IMR-90 (cell line): ENCODE measurements at regions not wholly inside any gene's neighbourhood (a gene's known extent, or its start where the extent isn't known, plus 50 kb on each side); places are given as distances from the start of the nearest gene placed in this dataset.

Source experiments
- ATAC-seq: fragments of 200-7000 bp; cut with Tn5 transposase; 2 replicates; pipeline ENCODE4 v1.9.1; 2020; ENCODE audit warnings: low read depth, mild to moderate bottlenecking, moderate library complexity
- BruUV-seq: library from RNA; stranded (reverse); fragments of 400-500 nt; replicated peaks from 2 replicates; lab custom pipeline; 2021; lab: Mats Ljungman, UMichigan
- CTCF ChIA-PET: fragments of 300-600 bp; formaldehyde crosslinking; extraction: SDS; loops from one replicate; lab custom pipeline; 2021; ENCODE audit warnings: antibody characterized with exemption; lab: Yijun Ruan, JAX
- POLR2A ChIA-PET: fragments of 300-600 bp; sonication (Branson Sonifier 250); formaldehyde crosslinking; loops from one replicate; lab custom pipeline; 2022; ENCODE audit warnings: antibody characterized with exemption; ENCODE audit not compliant: unreplicated experiment; lab: Charles Lee
- DNase-seq: peaks from one replicate; pipeline ENCODE4 v3.0.0; 2013
- H2AFZ ChIP-seq: replicated peaks from 2 replicates; pipeline ENCODE3; 2013; ENCODE audit warnings: low read length, mild to moderate bottlenecking; ENCODE audit not compliant: poor library complexity
- H2AK5ac ChIP-seq: 2 replicates; pipeline ENCODE4 v1.6.1; 2013; ENCODE audit warnings: low read depth, low read length, inconsistent platforms
- H2AK9ac ChIP-seq: replicated peaks from 2 replicates; pipeline ENCODE3; 2013; ENCODE audit warnings: mild to moderate bottlenecking, low read depth, low read length, moderate library complexity; ENCODE audit not compliant: poor library complexity
- H2BK120ac ChIP-seq: 2 replicates; pipeline ENCODE4 v1.6.1; 2013; ENCODE audit warnings: low read depth, low read length, inconsistent platforms
- H2BK15ac ChIP-seq: 3 replicates; pipeline ENCODE4 v1.6.1; 2013; ENCODE audit warnings: low read depth, low read length, inconsistent platforms
- H2BK20ac ChIP-seq: 2 replicates; pipeline ENCODE4 v1.6.1; 2013; ENCODE audit warnings: low read depth, mild to moderate bottlenecking, inconsistent platforms, low read length, moderate library complexity
- H2BK5ac ChIP-seq: 2 replicates; pipeline ENCODE4 v1.6.1; 2013; ENCODE audit warnings: mild to moderate bottlenecking, low read depth, low read length, inconsistent platforms; ENCODE audit not compliant: poor library complexity, severe bottlenecking
- H3K14ac ChIP-seq: replicated peaks from 2 replicates; pipeline ENCODE4 v1.6.1; 2013; ENCODE audit warnings: low read depth, low read length, inconsistent platforms
- H3K18ac ChIP-seq: 2 replicates; pipeline ENCODE4 v1.6.1; 2013; ENCODE audit warnings: low read depth, low read length, control low read depth
- H3K23ac ChIP-seq: 2 replicates; pipeline ENCODE4 v1.6.1; 2013; ENCODE audit warnings: low read depth, low read length, inconsistent platforms
- H3K27ac ChIP-seq: 2 replicates; pipeline ENCODE4 v1.5.1; 2013; ENCODE audit warnings: mild to moderate bottlenecking, control low read depth, low read length; ENCODE audit not compliant: insufficient read depth
- H3K27me3 ChIP-seq: 2 replicates; pipeline ENCODE4 v1.6.1; 2013; ENCODE audit warnings: low read length; ENCODE audit not compliant: control insufficient read depth, insufficient read depth
- H3K36me3 ChIP-seq: 2 replicates; pipeline ENCODE4 v1.6.1; 2013; ENCODE audit warnings: low read length, mixed read lengths; ENCODE audit not compliant: control insufficient read depth, insufficient read depth
- H3K4ac ChIP-seq: 2 replicates; pipeline ENCODE4 v1.6.1; 2013; ENCODE audit warnings: low read depth, low read length, inconsistent platforms
- H3K4me1 ChIP-seq: 2 replicates; pipeline ENCODE4 v1.6.1; 2013; ENCODE audit warnings: low read length, mixed read lengths; ENCODE audit not compliant: control insufficient read depth, insufficient read depth
- H3K4me2 ChIP-seq: 2 replicates; pipeline ENCODE4 v1.6.1; 2013; ENCODE audit warnings: low read depth, mild to moderate bottlenecking, control low read depth, low read length, moderate library complexity
- H3K4me3 ChIP-seq: 2 replicates; pipeline ENCODE4 v1.5.1; 2013; ENCODE audit warnings: low read depth, mild to moderate bottlenecking, control low read depth, low read length, moderate library complexity; ENCODE audit not compliant: insufficient read depth
- H3K56ac ChIP-seq: 2 replicates; pipeline ENCODE4 v1.6.1; 2013; ENCODE audit warnings: low read length, inconsistent platforms; ENCODE audit not compliant: insufficient read depth; ENCODE audit errors: extremely low read depth
- H3K79me1 ChIP-seq, 2 experiments: 2 replicates each; pipeline ENCODE4 v1.6.1; 2013; ENCODE audit warnings: low read length in 2 of 2, inconsistent platforms in 1 of 2, low read depth in 1 of 2
- H3K9ac ChIP-seq: 2 replicates; pipeline ENCODE4 v1.6.1; 2013; ENCODE audit warnings: low read depth, low read length, control low read depth
- H3K9me1 ChIP-seq: 2 replicates; pipeline ENCODE4 v1.6.1; 2013; ENCODE audit warnings: low read length, inconsistent platforms; ENCODE audit not compliant: insufficient read depth
- H3K9me3 ChIP-seq: 2 replicates; pipeline ENCODE4 v1.6.1; 2013; ENCODE audit warnings: low read length; ENCODE audit not compliant: control insufficient read depth, insufficient read depth
- H4K20me1 ChIP-seq: 2 replicates; pipeline ENCODE4 v1.6.1; 2013; ENCODE audit warnings: low read length, inconsistent platforms; ENCODE audit not compliant: insufficient read depth
- H4K5ac ChIP-seq: 2 replicates; pipeline ENCODE4 v1.6.1; 2013; ENCODE audit warnings: mild to moderate bottlenecking, low read depth, low read length, control low read depth
- H4K8ac ChIP-seq, 2 experiments: 2 replicates each; pipeline ENCODE4 v1.6.1; 2013; ENCODE audit warnings: low read depth in 2 of 2, low read length in 2 of 2, control low read depth in 1 of 2, inconsistent platforms in 1 of 2
- H4K91ac ChIP-seq: 2 replicates; pipeline ENCODE4 v1.6.1; 2013; ENCODE audit warnings: low read depth, low read length, inconsistent platforms; ENCODE audit not compliant: insufficient read depth
- CEBPB ChIP-seq: IDR thresholded peaks from 2 replicates; pipeline ENCODE4 v1.6.1; 2012; ENCODE audit warnings: low read depth, low read length, improper control_type of control experiment
- CTCF ChIP-seq: conservative IDR thresholded peaks from 2 replicates; pipeline ENCODE4 v1.5.1; 2012; ENCODE audit warnings: mild to moderate bottlenecking, low read depth, low read length, improper control_type of control experiment
- ELK1 ChIP-seq: fragments of 150-350 bp; IDR thresholded peaks from 2 replicates; pipeline ENCODE4 v1.6.1; 2016; ENCODE audit warnings: low read depth, mild to moderate bottlenecking, low read length, moderate library complexity, borderline replicate concordance
- FOS ChIP-seq: fragments of 150-350 bp; IDR thresholded peaks from 2 replicates; pipeline ENCODE4 v1.6.1; 2016; ENCODE audit warnings: low read depth, low read length
- MXI1 ChIP-seq: IDR thresholded peaks from 2 replicates; pipeline ENCODE4 v1.6.1; 2012; ENCODE audit warnings: low read depth, mild to moderate bottlenecking, low read length, moderate library complexity, borderline replicate concordance
- NFE2L2 ChIP-seq: fragments of 150-350 bp; IDR thresholded peaks from 2 replicates; pipeline ENCODE4 v1.6.1; 2016; ENCODE audit warnings: low read depth, mild to moderate bottlenecking, low read length
- RCOR1 ChIP-seq: IDR thresholded peaks from 2 replicates; pipeline ENCODE4 v1.6.1; 2012; ENCODE audit warnings: mild to moderate bottlenecking, low read length, improper control_type of control experiment; ENCODE audit not compliant: insufficient replicate concordance
- RFX5 ChIP-seq: IDR thresholded peaks from 2 replicates; pipeline ENCODE4 v1.8.0; 2012; ENCODE audit warnings: low read depth, mild to moderate bottlenecking, low read length, moderate library complexity
- WGBS, 2 experiments: methylation state at CpG; one replicate each; pipeline versions ENCODE4 v1.1.5 to v1.1.7; 2013; ENCODE audit warnings: missing lambda C conversion rate in 2 of 2; ENCODE audit not compliant: insufficient read length in 1 of 2; ENCODE audit errors: extremely low coverage in 2 of 2; 5-methylcytosine and 5-hydroxymethylcytosine counted together
- dilution Hi-C: fragments of 300-500 bp; cut with HindIII; formaldehyde crosslinking; loops from one replicate; pipeline ENCODE4 v1.14.3; 2018; ENCODE audit warnings: low sequenced_read_pairs; ENCODE audit not compliant: unreplicated experiment
- in situ Hi-C: fragments of 300-500 bp; cut with MboI; formaldehyde crosslinking; loops from 3 replicates; pipeline ENCODE4 v1.14.3; 2019; ENCODE audit warnings: low sequenced_read_pairs, inconsistent platforms, mixed read lengths
- intact Hi-C: fragments of 100-400 bp; cut with micrococcal nuclease; formaldehyde crosslinking; loops from 2 replicates; pipeline ENCODE4 v1.10.0; 2022

GRCh38 chr6:166714581-166714980, 87.5 kb upstream of the RPS6KA2 start:
- Histone ChIP-seq H3K4me2 (no peak overlapping the region), H3K4me3 (no peak overlapping the region), H2AK5ac (no peak overlapping the region), H3K4ac (no peak overlapping the region), H3K36me3 (no peaks in the 10 kb centered on the region), H2BK120ac (no peak overlapping the region), H4K20me1 (no peaks in the 10 kb centered on the region), H3K27me3 (peaks cover 23% of the 10 kb centered on the region), H4K8ac (no peak overlapping the region), H2AFZ (no peak overlapping the region), H4K91ac (no peak overlapping the region), H3K9me1 (no peaks in the 10 kb centered on the region), H3K56ac (no peak overlapping the region), H4K5ac (no peak overlapping the region), H2BK20ac (no peak overlapping the region), H3K23ac (no peak overlapping the region), H2BK15ac (no peak overlapping the region), H3K27ac (no peak overlapping the region), H3K14ac (no peak overlapping the region), H3K18ac (no peak overlapping the region), H3K9me3 (no peaks in the 10 kb centered on the region), H3K9ac (no peak overlapping the region), H2BK5ac (no peak overlapping the region), H3K4me1 (no peaks in the 10 kb centered on the region), H2AK9ac (no peak overlapping the region), H3K79me1 (no peaks in the 10 kb centered on the region)
- dilution Hi-C loops, result no loop called here
- DNase-seq, result no peak
- POLR2A ChIA-PET, result no interaction called here
- TF ChIP-seq NFE2L2 (no peak), FOS (no peak), RCOR1 (no peak), RFX5 (no peak), CTCF (no peak), CEBPB (no peak), ELK1 (no peak), MXI1 (no peak)
- no peak for ATAC-seq
- WGBS, 2 experiments, result 79% methylated on average over 3 of the region's 10 CpGs; no CpG with 5 or more reads in 1 of the 2 experiments
- intact Hi-C loops, result no loop called here
- no TSS peak for BruUV-seq
- in situ Hi-C loops, result no loop called here
- CTCF ChIA-PET, result no interaction called here
